ENCODE measurements at regions not wholly inside any gene's neighbourhood (a gene's known extent, or its start where the extent isn't known, plus 50 kb on each side); places are given as distances from the start of the nearest gene placed in this dataset.

GRCh38 chr3:16122155-16122554, 52.3 kb upstream of the GALNT15 start:
- no TSS peak for BruUV-seq (replicated peaks)
- Histone ChIP-seq H3K27me3 (ENCODE audit: control insufficient read depth in 2 of 2, insufficient read depth in 2 of 2, low read length in 2 of 2) (no peaks in the 10 kb centered on the region), H4K20me1 (replicated peaks; ENCODE audit: control insufficient read depth, extremely low read depth, insufficient read depth, low read length) (no peaks in the 10 kb centered on the region), H3K9me3 (replicated peaks; ENCODE audit: control insufficient read depth, insufficient read depth, low read length) (no peaks in the 10 kb centered on the region), H3K9me1 (replicated peaks; ENCODE audit: control insufficient read depth, extremely low read depth, insufficient read depth, low read length) (no peaks in the 10 kb centered on the region), H3K36me3 (ENCODE audit: control insufficient read depth in 2 of 2, extremely low read depth in 1 of 2, insufficient read depth in 2 of 2, low read length in 2 of 2) (no peaks in the 10 kb centered on the region), H3K4me2 (ENCODE audit: insufficient read depth, low read length) (no peak overlapping the region), H2AFZ (ENCODE audit: low read depth, low read length) (no peak overlapping the region), H3K4me1 (ENCODE audit: control insufficient read depth, extremely low read depth, insufficient read depth, low read length) (peaks cover 2% of the 10 kb centered on the region), H3K4me3 (replicated peaks in 1 of 3; ENCODE audit: insufficient read depth in 1 of 3, low read depth in 1 of 3, low read length in 3 of 3) (no peak overlapping the region), H3K27ac (ENCODE audit: insufficient read depth, low read depth, low read length) (no peak overlapping the region), H3K79me2 (ENCODE audit: control insufficient read depth, insufficient read depth, low read length) (no peaks in the 10 kb centered on the region), H3K9ac (replicated peaks; ENCODE audit: extremely low read depth, insufficient read depth, low read length) (no peak overlapping the region)
- CTCF ChIA-PET: interaction anchor here (0.9 to 1.0 kb wide), 2 partner anchors 10 to 13 kb away, joined by 3 read pairs; no protein-coding TSS in a partner anchor
- dilution Hi-C loops (cut with MboI; ENCODE audit: extremely low pct_ligation_motif_present, low sequenced_read_pairs) (no loop called here), intact Hi-C loops (cut with micrococcal nuclease) (no loop called here)
- no peak for FAIRE-seq
- POLR2A ChIA-PET: no interaction called here
- DNase-seq (ENCODE audit: low read depth, low spot score): peak; percentile 62
- TF ChIP-seq EZH2 (IDR thresholded peaks at IDR 0.05; ENCODE audit: borderline replicate concordance, low read depth, low read length, severe bottlenecking) (no peak), POLR2A (IDR thresholded peaks at IDR 0.05; ENCODE audit: low read depth, low read length) (no peak), POLR2AphosphoS5 (IDR thresholded peaks at IDR 0.05; ENCODE audit: insufficient read depth, low read depth, low read length) (no peak), FOS (IDR thresholded peaks at IDR 0.05; ENCODE audit: borderline replicate concordance, insufficient read depth, low read length) (no peak), CTCF (IDR thresholded peaks at IDR 0.05; ENCODE audit: extremely low read depth in 1 of 2, insufficient read depth in 1 of 2, low read depth in 1 of 2, low read length in 2 of 2) (no peak), MYC (IDR thresholded peaks at IDR 0.05; ENCODE audit: low read depth, low read length) (no peak), JUN (IDR thresholded peaks at IDR 0.05; ENCODE audit: borderline replicate concordance, insufficient read depth, insufficient read length, low read depth) (no peak), GATA2 (IDR thresholded peaks at IDR 0.05; ENCODE audit: insufficient read depth, insufficient read length, low read depth, low read length) (no peak), MAX (IDR thresholded peaks at IDR 0.05; ENCODE audit: insufficient read depth, insufficient read length) (no peak)

Measured in endothelial cell of umbilical vein (primary cell).